Breast epithelium (tissue), 3 donors: ENCODE measurements at regions not wholly inside any gene's neighbourhood (a gene's known extent, or its start where the extent isn't known, plus 50 kb on each side); places are given as distances from the start of the nearest gene placed in this dataset.

Source experiments
- POLR2A ChIP-seq: fragments of 450-650 bp; IDR thresholded peaks from one replicate; pipeline ENCODE4 v1.6.1; 2016; ENCODE audit warnings: antibody characterized with exemption, mild to moderate bottlenecking, moderate library complexity
- POLR2AphosphoS5 ChIP-seq, 3 donors: sonication (generic); formaldehyde crosslinking; IDR thresholded peaks; one replicate each; pipeline ENCODE4 v1.6.1; 2017; ENCODE audit warnings: antibody characterized with exemption in 3 of 3
- TF ChIP-seq, protein P1 (sequence below), 3 donors: fragments of 450-650 bp; IDR thresholded peaks; one replicate each; pipeline ENCODE4 v1.5.1; 2016 to 2017; ENCODE audit warnings: antibody characterized with exemption in 3 of 3, mild to moderate bottlenecking in 3 of 3, moderate library complexity in 3 of 3

DNA sequence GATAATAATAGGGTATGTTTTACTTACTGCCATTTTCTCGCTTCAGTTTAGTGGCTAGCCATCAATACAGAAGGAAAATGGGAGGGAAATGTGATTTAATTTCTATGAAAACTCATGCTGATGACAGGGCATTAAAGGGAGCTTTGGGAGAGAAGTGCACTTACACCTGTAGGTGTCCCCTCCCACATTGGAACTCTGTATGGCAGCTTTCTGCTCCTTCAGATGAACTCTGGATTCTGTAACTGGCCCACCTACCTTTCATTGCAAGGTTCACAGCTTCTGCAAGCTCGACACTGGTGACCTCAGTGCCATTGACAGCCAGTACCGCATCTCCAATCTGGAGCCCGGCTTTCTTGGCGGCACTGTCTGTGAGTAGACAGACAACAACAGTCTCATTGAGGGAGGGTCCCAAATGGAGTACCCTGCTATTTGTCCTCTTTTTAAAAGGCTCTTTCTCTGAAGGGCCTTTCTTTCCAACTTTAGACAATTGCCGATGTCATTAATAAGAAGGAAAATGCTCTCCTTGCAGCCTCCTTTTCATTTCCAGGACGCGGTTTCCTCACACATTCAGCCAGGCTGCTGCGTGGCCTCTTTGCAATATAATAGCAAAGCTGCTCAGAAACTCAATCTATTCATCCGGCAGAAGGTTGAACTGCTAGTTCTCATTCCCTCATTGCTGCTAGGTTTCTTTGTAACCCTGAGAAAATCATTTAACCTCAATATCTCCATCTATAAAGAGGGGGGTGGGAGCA lies 63.6 kb downstream of the NUDT12 start:
- TF ChIP-seq POLR2A = no peak
- TF ChIP-seq, protein P1, sequence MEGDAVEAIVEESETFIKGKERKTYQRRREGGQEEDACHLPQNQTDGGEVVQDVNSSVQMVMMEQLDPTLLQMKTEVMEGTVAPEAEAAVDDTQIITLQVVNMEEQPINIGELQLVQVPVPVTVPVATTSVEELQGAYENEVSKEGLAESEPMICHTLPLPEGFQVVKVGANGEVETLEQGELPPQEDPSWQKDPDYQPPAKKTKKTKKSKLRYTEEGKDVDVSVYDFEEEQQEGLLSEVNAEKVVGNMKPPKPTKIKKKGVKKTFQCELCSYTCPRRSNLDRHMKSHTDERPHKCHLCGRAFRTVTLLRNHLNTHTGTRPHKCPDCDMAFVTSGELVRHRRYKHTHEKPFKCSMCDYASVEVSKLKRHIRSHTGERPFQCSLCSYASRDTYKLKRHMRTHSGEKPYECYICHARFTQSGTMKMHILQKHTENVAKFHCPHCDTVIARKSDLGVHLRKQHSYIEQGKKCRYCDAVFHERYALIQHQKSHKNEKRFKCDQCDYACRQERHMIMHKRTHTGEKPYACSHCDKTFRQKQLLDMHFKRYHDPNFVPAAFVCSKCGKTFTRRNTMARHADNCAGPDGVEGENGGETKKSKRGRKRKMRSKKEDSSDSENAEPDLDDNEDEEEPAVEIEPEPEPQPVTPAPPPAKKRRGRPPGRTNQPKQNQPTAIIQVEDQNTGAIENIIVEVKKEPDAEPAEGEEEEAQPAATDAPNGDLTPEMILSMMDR (IDR thresholded peaks at IDR 0.05) = no peak
- no peak for TF ChIP-seq POLR2AphosphoS5 (IDR thresholded peaks at IDR 0.05)
